Keratinocyte (primary cell): ENCODE measurements at regions not wholly inside any gene's neighbourhood (a gene's known extent, or its start where the extent isn't known, plus 50 kb on each side); places are given as distances from the start of the nearest gene placed in this dataset.

ENCODE experiments used
- DNase-seq: peaks from one replicate; pipeline ENCODE4 v3.0.0-alpha.2; 2011; ENCODE audit warnings: low read depth, missing footprints, low spot score
- FAIRE-seq: peaks from 2 replicates; lab custom pipeline; 2011; peaks lifted over from hg19 to GRCh38; lab: Jason Lieb, UNC
- H2AFZ ChIP-seq: 2 replicates; pipeline ENCODE4 v1.6.0; 2012; ENCODE audit warnings: low read length, control low read depth, inconsistent platforms; ENCODE audit not compliant: control insufficient read depth
- H3K27ac ChIP-seq: 2 replicates; pipeline ENCODE4 v1.5.1; 2011; ENCODE audit warnings: low read length; ENCODE audit not compliant: control insufficient read depth, insufficient read depth
- H3K27me3 ChIP-seq: 3 replicates; pipeline ENCODE4 v1.6.0; 2011; ENCODE audit warnings: low read length; ENCODE audit not compliant: control insufficient read depth, insufficient read depth; ENCODE audit errors: extremely low read depth
- H3K36me3 ChIP-seq, 2 experiments: 2 replicates in 1 of 2; 3 replicates in 1 of 2; pipeline ENCODE4 v1.5.1; 2011; ENCODE audit warnings: low read length in 2 of 2, mild to moderate bottlenecking in 1 of 2; ENCODE audit not compliant: control insufficient read depth in 2 of 2, insufficient read depth in 2 of 2; ENCODE audit errors: extremely low read depth in 1 of 2
- H3K4me1 ChIP-seq: 3 replicates; pipeline ENCODE4 v1.5.1; 2011; ENCODE audit warnings: low read length; ENCODE audit not compliant: control insufficient read depth, insufficient read depth; ENCODE audit errors: extremely low read depth
- H3K4me2 ChIP-seq: 3 replicates; pipeline ENCODE4 v1.6.0; 2011; ENCODE audit warnings: low read depth, low read length; ENCODE audit not compliant: control insufficient read depth, insufficient read depth; ENCODE audit errors: extremely low read depth
- H3K4me3 ChIP-seq, 3 experiments: fragments of 200-600 bp in 1 of 3; sonication (generic) in 1 of 3; 2 replicates in 2 of 3; 3 replicates in 1 of 3; pipeline ENCODE4 v1.5.1; 2011 to 2016; ENCODE audit warnings: low read length in 3 of 3, mild to moderate bottlenecking in 3 of 3, control low read depth in 2 of 3, inconsistent platforms in 1 of 3, low read depth in 1 of 3, mixed read lengths in 1 of 3, mixed run types in 1 of 3, moderate library complexity in 1 of 3; ENCODE audit not compliant: control insufficient read depth in 2 of 3, insufficient read depth in 2 of 3; ENCODE audit errors: extremely low read depth in 1 of 3
- H3K79me2 ChIP-seq: 2 replicates; pipeline ENCODE4 v1.6.0; 2012; ENCODE audit warnings: low read length; ENCODE audit not compliant: control insufficient read depth, insufficient read depth
- H3K9ac ChIP-seq: 3 replicates; pipeline ENCODE4 v1.6.0; 2011; ENCODE audit warnings: low read length; ENCODE audit not compliant: control insufficient read depth, insufficient read depth; ENCODE audit errors: extremely low read depth
- H3K9me1 ChIP-seq: 3 replicates; pipeline ENCODE4 v1.6.0; 2011; ENCODE audit warnings: low read length; ENCODE audit not compliant: control insufficient read depth, insufficient read depth; ENCODE audit errors: extremely low read depth
- H3K9me3 ChIP-seq: 2 replicates; pipeline ENCODE4 v1.5.1; 2012; ENCODE audit warnings: low read depth, low read length; ENCODE audit not compliant: control insufficient read depth
- H4K20me1 ChIP-seq: 3 replicates; pipeline ENCODE4 v1.6.0; 2011; ENCODE audit warnings: low read length; ENCODE audit not compliant: control insufficient read depth, insufficient read depth; ENCODE audit errors: extremely low read depth
- CTCF ChIP-seq, 3 experiments: IDR thresholded peaks in 1 of 3; conservative IDR thresholded peaks in 1 of 3; optimal IDR thresholded peaks in 1 of 3; 2 replicates in 2 of 3; 3 replicates in 1 of 3; pipeline versions ENCODE3 to v1.5.1; 2011; ENCODE audit warnings: low read length in 3 of 3, mild to moderate bottlenecking in 3 of 3, moderate library complexity in 2 of 3, control low read depth in 1 of 3, inconsistent platforms in 1 of 3; ENCODE audit not compliant: insufficient read depth in 2 of 3; ENCODE audit errors: extremely low read depth in 1 of 3
- EZH2 ChIP-seq: IDR thresholded peaks from one replicate; pipeline ENCODE4 v1.6.1; 2012; ENCODE audit warnings: inconsistent platforms, mild to moderate bottlenecking, low read length, moderate library complexity
- dilution Hi-C: fragments of 300-500 bp; cut with MboI; formaldehyde crosslinking; loops from one replicate; pipeline ENCODE4 v1.7.0; 2020; ENCODE audit warnings: low sequenced_read_pairs; ENCODE audit not compliant: extremely low pct_ligation_motif_present

GRCh38 chr4:176422001-176422400, 102.2 kb downstream of the SPCS3 start:
- Histone ChIP-seq H3K79me2 (no peaks in the 10 kb centered on the region), H3K4me3 (no peak overlapping the region), H3K9me1 (no peaks in the 10 kb centered on the region), H3K27ac (peak overlapping the region; percentile 22), H3K36me3 (no peaks in the 10 kb centered on the region), H2AFZ (no peak overlapping the region), H3K4me2 (peak overlapping the region; percentile 19), H3K9me3 (no peaks in the 10 kb centered on the region), H3K4me1 (peaks cover 22% of the 10 kb centered on the region), H3K27me3 (no peaks in the 10 kb centered on the region), H4K20me1 (no peaks in the 10 kb centered on the region), H3K9ac (no peak overlapping the region)
- DNase-seq (no peak), FAIRE-seq (peak; percentile 84)
- dilution Hi-C loops = no loop called here
- TF ChIP-seq CTCF (optimal IDR thresholded peaks at IDR 0.05 in 1 of 3, IDR thresholded peaks at IDR 0.05 in 1 of 3, conservative IDR thresholded peaks at IDR 0.05 in 1 of 3; ENCODE audit: extremely low read depth in 1 of 3, insufficient read depth in 2 of 3, low read length in 3 of 3) (no peak), EZH2 (no peak)

- dilution Hi-C loops = no loop called here
- Histone ChIP-seq H3K27ac (peak overlapping the region; percentile 22), H2AFZ (peak overlapping the region; percentile 57), H3K9ac (no peak overlapping the region), H3K4me3 (no peak overlapping the region), H3K4me2 (peak overlapping the region; percentile 19), H3K9me1 (no peaks in the 10 kb centered on the region), H4K20me1 (no peaks in the 10 kb centered on the region), H3K79me2 (no peaks in the 10 kb centered on the region), H3K9me3 (no peaks in the 10 kb centered on the region), H3K4me1 (peaks cover 22% of the 10 kb centered on the region), H3K27me3 (no peaks in the 10 kb centered on the region), H3K36me3 (no peaks in the 10 kb centered on the region)
- TF ChIP-seq EZH2 = no peak
- TF ChIP-seq CTCF (optimal IDR thresholded peaks at IDR 0.05 in 1 of 3, IDR thresholded peaks at IDR 0.05 in 1 of 3, conservative IDR thresholded peaks at IDR 0.05 in 1 of 3; ENCODE audit: extremely low read depth in 1 of 3, insufficient read depth in 2 of 3, low read length in 3 of 3) = no peak
- DNase-seq (no peak), FAIRE-seq (peak; percentile 86)
These were observed 102.7 kb downstream of the SPCS3 start for GRCh38 chr4:176422511-176422910.
